Adrenal gland (tissue), 9 donors: ENCODE measurements at regions not wholly inside any gene's neighbourhood (a gene's known extent, or its start where the extent isn't known, plus 50 kb on each side); places are given as distances from the start of the nearest gene placed in this dataset.

Source experiments
- DNase-seq, 7 donors: peaks; one replicate each; pipeline ENCODE4 v3.0.0-alpha.2; 2019 to 2020
- H3K27ac ChIP-seq, 5 donors: fragments of 200-600 bp; sonication (generic) in 4 of 5; 1 replicate in 3 of 5; 2 replicates in 2 of 5; pipeline versions ENCODE4 v1.5.1 to v1.8.0; 2016 to 2020; ENCODE audit warnings: mild to moderate bottlenecking in 1 of 5
- H3K27me3 ChIP-seq: fragments of 200-600 bp; 2 replicates; pipeline ENCODE4 v1.8.0; 2021
- H3K36me3 ChIP-seq, 2 donors: fragments of 200-600 bp; replicated peaks in 1 of 2; 1 replicate in 1 of 2; 2 replicates in 1 of 2; pipeline versions ENCODE4 v1.5.1 to v1.8.0; 2018 to 2022
- H3K4me1 ChIP-seq, 2 donors: fragments of 200-600 bp; replicated peaks in 1 of 2; 1 replicate in 1 of 2; 2 replicates in 1 of 2; pipeline versions ENCODE4 v1.5.1 to v1.8.0; 2018 to 2021
- H3K4me3 ChIP-seq, 4 donors: fragments of 200-600 bp; sonication (generic) in 3 of 4; one replicate each; pipeline ENCODE4 v1.5.1; 2016 to 2018
- H3K9me3 ChIP-seq, 3 donors: fragments of 200-600 bp; sonication (generic) in 1 of 3; replicated peaks in 1 of 3; 1 replicate in 2 of 3; 2 replicates in 1 of 3; pipeline versions ENCODE4 v1.5.1 to v1.8.0; 2016 to 2021
- POLR2A ChIP-seq, 2 donors: fragments of 450-650 bp; IDR thresholded peaks; one replicate each; pipeline ENCODE4 v1.6.1; 2017; ENCODE audit warnings: antibody characterized with exemption in 2 of 2, mild to moderate bottlenecking in 2 of 2, moderate library complexity in 1 of 2
- WGBS, 4 donors: extraction: QIAGEN DNeasy Blood & Tissue Kit in 2 of 4; methylation state at CpG; one replicate each; pipeline versions ENCODE4 v1.1.5 to v1.1.7; 2013 to 2017; 5-methylcytosine and 5-hydroxymethylcytosine counted together
- intact Hi-C, 2 donors: fragments of 100-400 bp; cut with DNase I; formaldehyde crosslinking; loops; one replicate each; pipeline versions ENCODE4 v1.14.1 to v1.15.0; 2022 to 2023
- TF ChIP-seq, protein P1 (sequence below), 6 experiments: fragments of 450-650 bp in 4 of 6; fragments of 200-600 bp in 2 of 6; sonication (generic) in 1 of 6; IDR thresholded peaks; 1 replicate in 5 of 6; 2 replicates in 1 of 6; pipeline versions ENCODE4 v1.5.1 to v1.8.0; 2016 to 2021; ENCODE audit warnings: antibody characterized with exemption in 6 of 6, mild to moderate bottlenecking in 2 of 6, moderate library complexity in 1 of 6
- donor health status: healthy with polysubstance abuse.
- donor health status: Bipolar disorder and iron deficiency.
- donor health status: DM: yes; HTN: yes; CAD: no.
- donor health status: DM: no; HTN: no; CAD: no.
- donor health status: DM: no; HTN: no; CAD: no.

DNA sequence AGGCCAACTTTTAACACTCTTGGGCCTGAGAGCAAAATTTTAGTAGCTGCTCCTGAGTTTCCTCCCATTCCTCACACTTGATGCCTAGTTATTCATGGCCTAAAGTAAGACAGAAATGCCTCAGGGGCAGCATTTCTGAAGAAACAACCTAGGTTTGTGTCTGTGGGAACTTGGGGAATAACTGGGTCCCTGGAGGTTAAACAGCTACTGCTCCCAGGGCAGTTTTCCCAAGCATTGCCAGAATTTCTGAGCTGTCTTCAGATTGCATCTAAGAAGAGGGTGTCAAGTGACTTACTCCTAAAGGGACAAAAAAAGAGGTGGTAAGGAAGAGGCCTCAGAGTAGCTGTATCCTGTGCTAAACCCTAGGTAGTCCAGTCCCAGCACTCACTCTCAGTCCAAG, 130.8 kb upstream of the ACSL4 start:
- DNase-seq: no peak
- no peaks in the 10 kb centered on the region for H3K36me3 ChIP-seq
- H3K27me3 ChIP-seq: no peaks in the 10 kb centered on the region
- H3K27ac ChIP-seq: no peak overlapping the region
- no peaks in the 10 kb centered on the region for H3K4me1 ChIP-seq
- no peaks in the 10 kb centered on the region for H3K9me3 ChIP-seq
- intact Hi-C loops: no loop called here
- H3K4me3 ChIP-seq: no peak overlapping the region
- TF ChIP-seq, protein P1, sequence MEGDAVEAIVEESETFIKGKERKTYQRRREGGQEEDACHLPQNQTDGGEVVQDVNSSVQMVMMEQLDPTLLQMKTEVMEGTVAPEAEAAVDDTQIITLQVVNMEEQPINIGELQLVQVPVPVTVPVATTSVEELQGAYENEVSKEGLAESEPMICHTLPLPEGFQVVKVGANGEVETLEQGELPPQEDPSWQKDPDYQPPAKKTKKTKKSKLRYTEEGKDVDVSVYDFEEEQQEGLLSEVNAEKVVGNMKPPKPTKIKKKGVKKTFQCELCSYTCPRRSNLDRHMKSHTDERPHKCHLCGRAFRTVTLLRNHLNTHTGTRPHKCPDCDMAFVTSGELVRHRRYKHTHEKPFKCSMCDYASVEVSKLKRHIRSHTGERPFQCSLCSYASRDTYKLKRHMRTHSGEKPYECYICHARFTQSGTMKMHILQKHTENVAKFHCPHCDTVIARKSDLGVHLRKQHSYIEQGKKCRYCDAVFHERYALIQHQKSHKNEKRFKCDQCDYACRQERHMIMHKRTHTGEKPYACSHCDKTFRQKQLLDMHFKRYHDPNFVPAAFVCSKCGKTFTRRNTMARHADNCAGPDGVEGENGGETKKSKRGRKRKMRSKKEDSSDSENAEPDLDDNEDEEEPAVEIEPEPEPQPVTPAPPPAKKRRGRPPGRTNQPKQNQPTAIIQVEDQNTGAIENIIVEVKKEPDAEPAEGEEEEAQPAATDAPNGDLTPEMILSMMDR (IDR thresholded peaks at IDR 0.05): no peak
- no peak for TF ChIP-seq POLR2A (IDR thresholded peaks at IDR 0.05)

DNA sequence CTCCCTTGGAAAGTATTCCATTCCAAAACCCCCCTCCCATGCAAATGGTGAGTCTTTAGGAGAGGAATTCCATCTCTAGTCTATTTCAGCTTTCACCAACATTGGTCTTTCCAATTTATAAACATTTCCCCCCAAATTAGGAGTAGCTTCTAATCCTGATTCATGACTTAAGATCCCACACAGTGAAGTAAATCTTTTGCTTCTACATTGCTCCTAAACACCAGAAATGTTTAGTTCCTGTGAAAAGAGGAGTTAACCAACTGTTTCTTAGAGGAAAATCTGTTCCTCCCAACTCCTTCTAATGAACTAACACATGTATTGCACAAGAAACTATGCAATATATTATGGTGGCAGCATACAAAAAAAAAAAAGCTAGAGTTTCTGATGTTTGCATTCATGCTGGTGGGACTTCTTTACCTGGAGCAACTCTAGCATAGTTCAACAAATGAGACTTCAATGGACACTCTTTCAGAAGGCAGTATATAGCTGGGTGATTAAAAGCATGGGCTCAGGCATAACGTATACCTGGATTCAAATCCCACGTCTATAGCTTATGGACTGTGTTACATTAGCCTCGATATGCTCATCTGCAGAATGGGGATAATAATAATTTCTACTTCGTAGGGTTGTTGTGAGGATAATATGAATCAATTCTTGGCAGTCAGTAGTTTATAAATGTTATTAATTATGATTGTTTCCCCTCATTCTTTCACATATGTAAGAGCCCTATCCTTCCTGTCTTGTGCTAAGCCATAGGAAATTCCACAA, 131.6 kb upstream of the TMEM164 start:
- no peaks in the 10 kb centered on the region for H3K9me3 ChIP-seq
- H3K27ac ChIP-seq: no peak overlapping the region
- no peak overlapping the region for H3K4me3 ChIP-seq
- DNase-seq: no peak
- H3K27me3 ChIP-seq: peaks cover 4% of the 10 kb centered on the region
- intact Hi-C loops: no loop called here
- no peak for TF ChIP-seq POLR2A (IDR thresholded peaks at IDR 0.05)
- TF ChIP-seq, protein P1 (IDR thresholded peaks at IDR 0.05): no peak
- H3K36me3 ChIP-seq: no peaks in the 10 kb centered on the region
- WGBS, 4 donors: 66 to 87% (median 80%) methylated on average over 4 of the region's 4 CpGs
- H3K4me1 ChIP-seq: no peaks in the 10 kb centered on the region

DNA sequence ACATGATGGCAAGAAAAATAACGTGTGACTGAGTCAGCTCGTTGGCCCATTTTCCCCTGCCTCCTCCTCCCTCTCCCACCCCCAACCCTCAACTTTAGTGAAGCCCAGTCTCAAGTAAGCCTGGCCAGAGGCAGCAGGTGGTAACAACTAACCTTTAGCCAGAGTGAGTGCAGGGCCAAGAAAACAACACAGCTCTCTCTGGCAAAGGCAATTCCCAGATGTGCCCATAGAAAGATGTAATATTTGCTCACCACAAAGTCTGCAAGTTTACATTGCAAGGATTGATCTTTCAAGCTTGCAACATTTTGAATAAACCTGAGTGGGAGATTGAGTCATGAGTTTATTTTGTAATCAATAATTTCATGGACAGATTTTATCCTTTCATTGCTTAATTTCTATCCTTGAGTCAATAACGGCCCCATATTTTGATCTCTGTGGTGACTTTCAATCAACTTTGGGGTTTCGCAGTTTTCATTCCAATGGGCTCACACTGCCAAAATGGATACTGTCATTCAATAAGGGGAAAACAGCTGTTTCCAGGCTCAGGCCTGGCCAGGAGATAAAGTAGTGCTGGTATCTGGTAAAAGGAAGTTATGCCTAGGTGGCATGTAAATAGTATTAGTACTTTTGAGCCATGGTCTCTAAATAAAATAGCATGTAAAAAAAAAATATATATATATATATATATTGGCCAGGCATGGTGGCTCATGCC, 130.7 kb upstream of the TMEM164 start:
- intact Hi-C loops: no loop called here

DNA sequence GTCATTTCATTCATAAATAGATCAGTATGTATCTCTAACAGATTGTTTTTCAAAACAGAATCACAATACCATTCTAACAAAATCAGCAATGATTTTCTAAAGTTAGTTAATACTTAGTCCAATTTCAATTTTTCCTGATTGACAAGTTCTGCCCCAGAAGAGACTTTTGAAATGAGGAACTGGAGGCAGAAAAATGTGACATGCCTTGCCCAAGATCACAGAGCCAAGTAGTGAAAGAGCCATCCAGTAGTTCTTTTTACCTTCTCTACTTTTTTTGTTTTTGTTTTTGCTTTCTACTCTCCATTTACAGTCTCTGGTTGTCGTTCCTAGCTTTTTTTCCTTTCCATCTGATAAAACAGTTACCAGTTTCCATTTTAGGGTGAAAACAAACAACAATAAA, 129.3 kb upstream of the TMEM164 start:
- H3K27ac ChIP-seq: no peak overlapping the region
- no peaks in the 10 kb centered on the region for H3K4me1 ChIP-seq
- peaks cover 5% of the 10 kb centered on the region for H3K27me3 ChIP-seq
- WGBS, 4 donors: 58 to 59% (median 58%) methylated on average over 1 of the region's 1 CpG
- intact Hi-C loops: no loop called here
- H3K9me3 ChIP-seq: no peaks in the 10 kb centered on the region
- no peak overlapping the region for H3K4me3 ChIP-seq
- no peak for DNase-seq
- TF ChIP-seq, protein P1 (IDR thresholded peaks at IDR 0.05): no peak
- TF ChIP-seq POLR2A (IDR thresholded peaks at IDR 0.05): no peak
- no peaks in the 10 kb centered on the region for H3K36me3 ChIP-seq

More for the DNA sequence above, 130.7 kb upstream of the TMEM164 start:
- DNase-seq: no peak
- no peaks in the 10 kb centered on the region for H3K9me3 ChIP-seq
- peaks cover 5% of the 10 kb centered on the region for H3K27me3 ChIP-seq
- H3K27ac ChIP-seq: no peak overlapping the region
- no peaks in the 10 kb centered on the region for H3K4me1 ChIP-seq
- TF ChIP-seq POLR2A (IDR thresholded peaks at IDR 0.05): no peak
- TF ChIP-seq, protein P1 (IDR thresholded peaks at IDR 0.05): no peak
- 51 to 80% (median 55%) methylated on average over 4 of the region's 4 CpGs for WGBS, 4 donors
- H3K4me3 ChIP-seq: no peak overlapping the region
- no peaks in the 10 kb centered on the region for H3K36me3 ChIP-seq
